Endodermal cell (in vitro differentiated cells): ENCODE measurements at regions not wholly inside any gene's neighbourhood (a gene's known extent, or its start where the extent isn't known, plus 50 kb on each side); places are given as distances from the start of the nearest gene placed in this dataset.
A peak's percentile ranks its signal among the peaks of the same experiment; 100 is the strongest.

Experiments
- DNase-seq: peaks from one replicate; pipeline ENCODE4 v3.0.0-alpha.2; 2017
- H3K27ac ChIP-seq: 2 replicates; pipeline ENCODE4 v1.5.1; 2013; ENCODE audit warnings: mild to moderate bottlenecking, low read depth, low read length, moderate library complexity
- H3K27me3 ChIP-seq: 2 replicates; pipeline ENCODE4 v1.6.1; 2013; ENCODE audit warnings: mild to moderate bottlenecking, low read length, moderate library complexity; ENCODE audit not compliant: insufficient read depth, control insufficient read depth, poor library complexity, severe bottlenecking
- H3K36me3 ChIP-seq: 2 replicates; pipeline ENCODE4 v1.7.0; 2013; ENCODE audit warnings: mild to moderate bottlenecking, low read length, moderate library complexity; ENCODE audit not compliant: control insufficient read depth, insufficient read depth
- H3K4me1 ChIP-seq: one replicate; pipeline ENCODE4 v1.7.0; 2013; ENCODE audit warnings: low read length; ENCODE audit not compliant: control insufficient read depth, insufficient read depth
- H3K4me3 ChIP-seq: 2 replicates; pipeline ENCODE4 v1.5.1; 2013; ENCODE audit warnings: mild to moderate bottlenecking, low read length, moderate library complexity
- H3K9ac ChIP-seq: 2 replicates; pipeline ENCODE4 v1.6.1; 2013; ENCODE audit warnings: mild to moderate bottlenecking, low read length, moderate library complexity; ENCODE audit not compliant: poor library complexity, severe bottlenecking; ENCODE audit errors: extremely low read depth
- H3K9me3 ChIP-seq: 2 replicates; pipeline ENCODE4 v1.6.1; 2013; ENCODE audit warnings: mild to moderate bottlenecking, low read length, moderate library complexity; ENCODE audit not compliant: control insufficient read depth
- H3K27ac Mint-ChIP-seq: 2 replicates; pipeline ENCODE4 v1.8.0; 2020; ENCODE audit warnings: mixed read lengths
- H3K27me3 Mint-ChIP-seq: 2 replicates; pipeline ENCODE4 v1.8.0; 2021; ENCODE audit warnings: mild to moderate bottlenecking, mixed read lengths; ENCODE audit not compliant: insufficient read depth
- H3K36me3 Mint-ChIP-seq: 2 replicates; pipeline ENCODE4 v1.8.0; 2020; ENCODE audit warnings: low read depth, mixed read lengths
- H3K4me1 Mint-ChIP-seq: 2 replicates; pipeline ENCODE4 v1.8.0; 2020; ENCODE audit warnings: mixed read lengths
- H3K4me3 Mint-ChIP-seq: 2 replicates; pipeline ENCODE4 v1.8.0; 2020; ENCODE audit warnings: mild to moderate bottlenecking, moderate library complexity, mixed read lengths
- H3K9me3 Mint-ChIP-seq: 2 replicates; pipeline ENCODE4 v1.8.0; 2020; ENCODE audit warnings: mild to moderate bottlenecking, mixed read lengths
- CTCF ChIP-seq: fragments of 200-600 bp; sonication (generic); conservative IDR thresholded peaks from 2 replicates; pipeline ENCODE4 v1.5.0; 2021; ENCODE audit warnings: antibody characterized with exemption, mild to moderate bottlenecking
- WGBS, 2 experiments: methylation state at CpG; one replicate each; pipeline versions ENCODE4 v1.1.5 to v1.1.7; 2013; ENCODE audit warnings: missing lambda C conversion rate in 2 of 2, mixed read lengths in 1 of 2; ENCODE audit not compliant: insufficient coverage in 1 of 2, insufficient read length in 1 of 2; 5-methylcytosine and 5-hydroxymethylcytosine counted together

- Mint-ChIP-seq H3K4me1 (peaks cover 10% of the 10 kb centered on the region), H3K36me3 (no peaks in the 10 kb centered on the region), H3K4me3 (no peak overlapping the region), H3K9me3 (peaks cover 8% of the 10 kb centered on the region), H3K27me3 (no peaks in the 10 kb centered on the region), H3K27ac (no peak overlapping the region)
- WGBS, 2 experiments: 89 to 100% methylated on average over 1 to 4 of the region's 4 CpGs
- no peaks in the 10 kb centered on the region for H3K36me3 ChIP-seq
- H3K27me3 ChIP-seq: no peaks in the 10 kb centered on the region
- H3K4me1 ChIP-seq: no peaks in the 10 kb centered on the region
- no peak for DNase-seq
- peaks cover 11% of the 10 kb centered on the region for H3K9me3 ChIP-seq
- H3K4me3 ChIP-seq: no peak overlapping the region
- H3K9ac ChIP-seq: no peak overlapping the region
- TF ChIP-seq CTCF: no peak
- no peak overlapping the region for H3K27ac ChIP-seq
Measured at GRCh38 chr7:130999926-131000325, 265.9 kb upstream of the KLF14 start.

GRCh38 chr7:131000389-131000788 is 266.4 kb upstream of the KLF14 start:
- peak; percentile 23 for DNase-seq
- Histone ChIP-seq H3K27me3 (no peaks in the 10 kb centered on the region), H3K9ac (no peak overlapping the region), H3K9me3 (peaks cover 11% of the 10 kb centered on the region), H3K4me1 (no peaks in the 10 kb centered on the region), H3K27ac (no peak overlapping the region), H3K36me3 (no peaks in the 10 kb centered on the region), H3K4me3 (no peak overlapping the region)
- no peak for TF ChIP-seq CTCF
- H3K36me3 Mint-ChIP-seq: no peaks in the 10 kb centered on the region
- H3K27ac Mint-ChIP-seq: no peak overlapping the region
- peaks cover 10% of the 10 kb centered on the region for H3K4me1 Mint-ChIP-seq
- peaks cover 8% of the 10 kb centered on the region for H3K9me3 Mint-ChIP-seq
- no peaks in the 10 kb centered on the region for H3K27me3 Mint-ChIP-seq
- WGBS, 2 experiments: 83 to 93% methylated on average over 2 to 6 of the region's 6 CpGs
- no peak overlapping the region for H3K4me3 Mint-ChIP-seq

GRCh38 chr7:131000873-131001272 is 266.9 kb upstream of the KLF14 start:
- Histone ChIP-seq H3K36me3 (no peaks in the 10 kb centered on the region), H3K9me3 (peaks cover 11% of the 10 kb centered on the region), H3K9ac (no peak overlapping the region), H3K27ac (no peak overlapping the region), H3K27me3 (no peaks in the 10 kb centered on the region), H3K4me3 (no peak overlapping the region), H3K4me1 (no peaks in the 10 kb centered on the region)
- 46% methylated on average over 2 of the region's 2 CpGs; no CpG with 5 or more reads in 1 of the 2 experiments for WGBS, 2 experiments
- Mint-ChIP-seq H3K27ac (no peak overlapping the region), H3K4me1 (peaks cover 10% of the 10 kb centered on the region), H3K27me3 (no peaks in the 10 kb centered on the region), H3K36me3 (no peaks in the 10 kb centered on the region), H3K4me3 (no peak overlapping the region), H3K9me3 (peaks cover 8% of the 10 kb centered on the region)
- no peak for TF ChIP-seq CTCF
- no peak for DNase-seq
